PFSK-1 (cell line): ENCODE measurements at regions not wholly inside any gene's neighbourhood (a gene's known extent, or its start where the extent isn't known, plus 50 kb on each side); places are given as distances from the start of the nearest gene placed in this dataset.

Experiments
- POLR2AphosphoS5 ChIP-seq: IDR thresholded peaks from 2 replicates; pipeline ENCODE4 v1.6.1; 2012; ENCODE audit warnings: low read depth, mild to moderate bottlenecking, control low read depth, low read length, moderate library complexity
- REST ChIP-seq, 2 experiments: IDR thresholded peaks; 2 replicates each; pipeline versions ENCODE4 v1.6.1 to v1.8.0; 2011 to 2012; ENCODE audit warnings: low read depth in 2 of 2, low read length in 2 of 2, control low read depth in 1 of 2, inconsistent platforms in 1 of 2, mild to moderate bottlenecking in 1 of 2, moderate library complexity in 1 of 2; ENCODE audit not compliant: insufficient read depth in 1 of 2
- SIN3A ChIP-seq: IDR thresholded peaks from 2 replicates; pipeline ENCODE4 v1.6.1; 2012; ENCODE audit warnings: mild to moderate bottlenecking, low read length, moderate library complexity, borderline replicate concordance; ENCODE audit not compliant: insufficient read depth
- TAF1 ChIP-seq: IDR thresholded peaks from 2 replicates; pipeline ENCODE4 v1.6.1; 2012; ENCODE audit warnings: low read length, control low read depth, borderline replicate concordance; ENCODE audit not compliant: insufficient read depth

- TF ChIP-seq TAF1 (no peak), SIN3A (no peak), POLR2AphosphoS5 (no peak), REST (IDR thresholded peaks at IDR 0.05; ENCODE audit: insufficient read depth in 1 of 2, low read depth in 2 of 2, low read length in 2 of 2) (no peak)
Measured at GRCh38 chr2:226020176-226020575, 620.7 kb downstream of the NYAP2 start.
